SU-DHL-6 (cell line): ENCODE measurements at regions not wholly inside any gene's neighbourhood (a gene's known extent, or its start where the extent isn't known, plus 50 kb on each side); places are given as distances from the start of the nearest gene placed in this dataset.

ENCODE experiments used
- H2AFZ ChIP-seq: fragments of 200-600 bp; sonication (generic); 2 replicates; pipeline ENCODE4 v1.6.1; 2014; ENCODE audit warnings: low read depth, mild to moderate bottlenecking, moderate library complexity, mixed read lengths, antibody characterized with exemption, low read length; ENCODE audit not compliant: severe bottlenecking
- H3F3A ChIP-seq: fragments of 200-600 bp; shearing (Covaris generic); 2 replicates; pipeline ENCODE4 v1.6.0; 2016; ENCODE audit warnings: antibody characterized with exemption, mild to moderate bottlenecking; ENCODE audit not compliant: insufficient read depth
- H3K27ac ChIP-seq: fragments of 200-600 bp; sonication (generic); 2 replicates; pipeline ENCODE4 v1.5.1; 2016; ENCODE audit warnings: low read depth, mild to moderate bottlenecking, low read length, moderate library complexity, mixed read lengths
- H3K27me3 ChIP-seq: fragments of 200-600 bp; sonication (generic), shearing (Covaris generic); 2 replicates; pipeline ENCODE4 v1.6.0; 2014; ENCODE audit warnings: mild to moderate bottlenecking, low read length
- H3K36me3 ChIP-seq: fragments of 200-600 bp; sonication (generic); 2 replicates; pipeline ENCODE4 v1.6.1; 2014; ENCODE audit warnings: mild to moderate bottlenecking, low read length, mixed read lengths
- H3K4me2 ChIP-seq: fragments of 300-600, 200-600 bp; shearing (Covaris generic), sonication (generic); 2 replicates; pipeline ENCODE4 v1.6.0; 2014; ENCODE audit warnings: low read length, low read depth, mild to moderate bottlenecking; ENCODE audit not compliant: poor library complexity, severe bottlenecking
- H3K4me3 ChIP-seq: fragments of 200-600 bp; sonication (generic); 2 replicates; pipeline ENCODE4 v1.5.1; 2014; ENCODE audit warnings: antibody characterized with exemption, low read length, mild to moderate bottlenecking, mixed read lengths; ENCODE audit not compliant: insufficient read depth, poor library complexity, severe bottlenecking
- H3K79me2 ChIP-seq: fragments of 200-600 bp; sonication (generic); 2 replicates; pipeline ENCODE4 v1.6.1; 2014; ENCODE audit warnings: mild to moderate bottlenecking, low read length, moderate library complexity; ENCODE audit not compliant: insufficient read depth
- H3K9ac ChIP-seq: fragments of 200-600 bp; sonication (generic); 2 replicates; pipeline ENCODE4 v1.7.0; 2014; ENCODE audit warnings: mild to moderate bottlenecking, low read length
- H3K9me2 ChIP-seq: fragments of 200-600 bp; sonication (generic); replicated peaks from 2 replicates; pipeline ENCODE4 v1.6.1; 2014; ENCODE audit warnings: low read length; ENCODE audit not compliant: insufficient read depth
- H3K9me3 ChIP-seq: fragments of 200-600 bp; sonication (generic); 2 replicates; pipeline ENCODE4 v1.6.1; 2014; ENCODE audit warnings: low read length, mixed read lengths; ENCODE audit not compliant: insufficient read depth
- H4K20me1 ChIP-seq: fragments of 200-600 bp; sonication (generic); 2 replicates; pipeline ENCODE4 v1.6.1; 2014; ENCODE audit warnings: low read depth, mild to moderate bottlenecking, antibody characterized with exemption, low read length, moderate library complexity, mixed read lengths
- CTCF ChIP-seq: fragments of 200-600 bp; sonication (generic); IDR thresholded peaks from one replicate; pipeline ENCODE4 v1.5.1; 2017; ENCODE audit warnings: antibody characterized with exemption, mild to moderate bottlenecking, low read length, moderate library complexity; ENCODE audit not compliant: insufficient read depth, poor library complexity, severe bottlenecking
- EZH2phosphoT487 ChIP-seq: fragments of 200-600 bp; sonication (generic), shearing (Covaris generic); conservative IDR thresholded peaks from 2 replicates; pipeline ENCODE4 v1.6.1; 2018; ENCODE audit warnings: mild to moderate bottlenecking, antibody characterized with exemption, low read length, moderate library complexity, mixed read lengths

- no peak for TF ChIP-seq EZH2phosphoT487
- no peak for TF ChIP-seq CTCF
- no peak overlapping the region for H3K9ac ChIP-seq
- no peaks in the 10 kb centered on the region for H3K79me2 ChIP-seq
- no peaks in the 10 kb centered on the region for H3K36me3 ChIP-seq
- H3K4me2 ChIP-seq = no peak overlapping the region
- H3K27ac ChIP-seq = no peak overlapping the region
- no peaks in the 10 kb centered on the region for H3K9me3 ChIP-seq
- no peak overlapping the region for H2AFZ ChIP-seq
- H4K20me1 ChIP-seq = no peaks in the 10 kb centered on the region
- H3K27me3 ChIP-seq = no peaks in the 10 kb centered on the region
- H3K4me3 ChIP-seq = no peak overlapping the region
- no peaks in the 10 kb centered on the region for H3F3A ChIP-seq
- H3K9me2 ChIP-seq = no peaks in the 10 kb centered on the region
Observed at GRCh38 chr18:73514449-73514848, 633.2 kb downstream of the FBXO15 start.

- Histone ChIP-seq H3F3A (no peaks in the 10 kb centered on the region), H3K4me2 (no peak overlapping the region), H3K79me2 (no peaks in the 10 kb centered on the region), H3K9ac (no peak overlapping the region), H3K9me3 (no peaks in the 10 kb centered on the region), H3K27ac (no peak overlapping the region), H2AFZ (no peak overlapping the region), H3K9me2 (no peaks in the 10 kb centered on the region), H4K20me1 (no peaks in the 10 kb centered on the region), H3K36me3 (no peaks in the 10 kb centered on the region), H3K27me3 (no peaks in the 10 kb centered on the region), H3K4me3 (no peak overlapping the region)
- no peak for TF ChIP-seq CTCF
- TF ChIP-seq EZH2phosphoT487 = no peak
Observed at GRCh38 chr18:73511771-73512503, 635.7 kb downstream of the FBXO15 start.

GRCh38 chr18:73509460-73509859 is 638.2 kb downstream of the FBXO15 start:
- no peaks in the 10 kb centered on the region for H4K20me1 ChIP-seq
- H3K4me3 ChIP-seq = no peak overlapping the region
- no peaks in the 10 kb centered on the region for H3F3A ChIP-seq
- H2AFZ ChIP-seq = no peak overlapping the region
- H3K4me2 ChIP-seq = no peak overlapping the region
- H3K9ac ChIP-seq = no peak overlapping the region
- H3K9me2 ChIP-seq = no peaks in the 10 kb centered on the region
- no peaks in the 10 kb centered on the region for H3K9me3 ChIP-seq
- H3K36me3 ChIP-seq = no peaks in the 10 kb centered on the region
- H3K27ac ChIP-seq = no peak overlapping the region
- H3K27me3 ChIP-seq = no peaks in the 10 kb centered on the region
- no peak for TF ChIP-seq CTCF
- no peak for TF ChIP-seq EZH2phosphoT487
- H3K79me2 ChIP-seq = no peaks in the 10 kb centered on the region
